HepG2 (cell line): ENCODE measurements at regions not wholly inside any gene's neighbourhood (a gene's known extent, or its start where the extent isn't known, plus 50 kb on each side); places are given as distances from the start of the nearest gene placed in this dataset.

Source experiments
- CERS6 ChIP-seq: sonication (generic); formaldehyde crosslinking; IDR thresholded peaks from 2 replicates; pipeline ENCODE4 v1.5.0; 2020; ENCODE audit warnings: missing genetic modification reagents
- DMTF1 ChIP-seq: sonication (generic); formaldehyde crosslinking; IDR thresholded peaks from 2 replicates; pipeline ENCODE4 v1.4.0; 2020; ENCODE audit warnings: mild to moderate bottlenecking, missing genetic modification reagents
- EEA1 ChIP-seq: sonication (generic); formaldehyde crosslinking; IDR thresholded peaks from 2 replicates; pipeline ENCODE4 v1.5.1; 2020; ENCODE audit warnings: mild to moderate bottlenecking, missing genetic modification reagents, borderline replicate concordance
- ETS1 ChIP-seq: sonication (generic); formaldehyde crosslinking; IDR thresholded peaks from 2 replicates; pipeline ENCODE4 v1.4.0; 2020; ENCODE audit warnings: missing genetic modification reagents
- GABPB1 ChIP-seq: IDR thresholded peaks from 2 replicates; pipeline ENCODE4 v1.6.1; 2016; ENCODE audit warnings: mild to moderate bottlenecking, missing genetic modification reagents, moderate library complexity, missing compliant biosample characterization
- GFI1 ChIP-seq: sonication (generic); formaldehyde crosslinking; IDR thresholded peaks from 2 replicates; pipeline ENCODE4 v1.5.0; 2020; ENCODE audit warnings: missing genetic modification reagents, mild to moderate bottlenecking, borderline replicate concordance
- KAT2B ChIP-seq: fragments of 150-350 bp; IDR thresholded peaks from 2 replicates; pipeline ENCODE4 v1.6.1; 2014; ENCODE audit warnings: low read depth, low read length, borderline replicate concordance
- MEF2D ChIP-seq: sonication (generic); formaldehyde crosslinking; IDR thresholded peaks from 2 replicates; pipeline ENCODE4 v1.5.1; 2020; ENCODE audit warnings: mild to moderate bottlenecking, missing genetic modification reagents
- RBFOX2 ChIP-seq: fragments of 200-400 bp; formaldehyde crosslinking; IDR thresholded peaks from 2 replicates; pipeline ENCODE4 v1.6.1; 2017; ENCODE audit warnings: low read depth, mild to moderate bottlenecking, low read length
- RCOR2 ChIP-seq: IDR thresholded peaks from 2 replicates; pipeline ENCODE4 v1.6.1; 2016; ENCODE audit warnings: missing biosample characterization, missing genetic modification reagents
- RXRA ChIP-seq: sonication (generic); formaldehyde crosslinking; IDR thresholded peaks from 2 replicates; pipeline ENCODE4 v1.5.1; 2020; ENCODE audit warnings: missing genetic modification reagents
- SNAI1 ChIP-seq: sonication (generic); formaldehyde crosslinking; IDR thresholded peaks from 2 replicates; pipeline ENCODE4 v1.5.0; 2020; ENCODE audit warnings: mild to moderate bottlenecking, missing genetic modification reagents, borderline replicate concordance
- THYN1 ChIP-seq: sonication (generic); formaldehyde crosslinking; IDR thresholded peaks from 2 replicates; pipeline ENCODE4 v1.8.1; 2023; ENCODE audit warnings: low read depth, mild to moderate bottlenecking, moderate library complexity, missing genetic modification reagents, borderline replicate concordance
- ZBTB21 ChIP-seq: sonication (generic); formaldehyde crosslinking; IDR thresholded peaks from 2 replicates; pipeline ENCODE4 v1.4.0; 2020; ENCODE audit warnings: missing genetic modification reagents
- ZNF24 ChIP-seq: fragments of 450-650 bp; IDR thresholded peaks from 2 replicates; pipeline ENCODE4 v1.6.1; 2017; ENCODE audit warnings: antibody characterized with exemption, mild to moderate bottlenecking
- ZNF614 ChIP-seq: IDR thresholded peaks from 2 replicates; pipeline ENCODE4 v1.6.1; 2018; ENCODE audit warnings: missing biosample characterization, missing genetic modification reagents, inconsistent platforms, borderline replicate concordance
- ZNF713 ChIP-seq: sonication (generic); formaldehyde crosslinking; IDR thresholded peaks from 2 replicates; pipeline ENCODE4 v1.4.0; 2020; ENCODE audit warnings: mild to moderate bottlenecking, missing genetic modification reagents
- ZNF775 ChIP-seq: sonication (generic); formaldehyde crosslinking; IDR thresholded peaks from 2 replicates; pipeline ENCODE4 v1.4.0; 2020; ENCODE audit warnings: missing genetic modification reagents, mild to moderate bottlenecking, moderate library complexity, borderline replicate concordance
- TF ChIP-seq, protein P1 (sequence below): sonication (generic); formaldehyde crosslinking; IDR thresholded peaks from 2 replicates; pipeline ENCODE4 v1.5.0; 2020; ENCODE audit warnings: mild to moderate bottlenecking, low read depth, missing genetic modification reagents, borderline replicate concordance
- TF ChIP-seq, protein P2 (sequence below): sonication (generic); formaldehyde crosslinking; IDR thresholded peaks from 2 replicates; pipeline ENCODE4 v1.5.0; 2020; ENCODE audit warnings: mild to moderate bottlenecking, missing genetic modification reagents

- TF ChIP-seq ZNF614 (CRISPR knock-in tag) (peak; percentile 73; the same call in 1 of the 2 replicates), ZNF775 (CRISPR knock-in tag) (no peak; the same call in 1 of the 2 replicates), KAT2B (no peak), ETS1 (no peak), ZBTB21 (no peak), RXRA (peak; percentile 84), GABPB1 (CRISPR knock-in tag) (peak; percentile 57), THYN1 (CRISPR knock-in tag) (no peak), RBFOX2 (0 out of 2 replicates have a peak, but pooled peaks have one; percentile 39), CERS6 (CRISPR knock-in tag) (no peak), EEA1 (CRISPR knock-in tag) (no peak), SNAI1 (CRISPR knock-in tag) (no peak), GFI1 (CRISPR knock-in tag) (peak; percentile 95), MEF2D (CRISPR knock-in tag) (peak; percentile 93), ZNF24 (no peak), ZNF713 (CRISPR knock-in tag) (no peak), DMTF1 (0 out of 2 replicates have a peak, but pooled peaks have one; percentile 48), RCOR2 (CRISPR knock-in tag) (peak; percentile 84)
- TF ChIP-seq, protein P1, sequence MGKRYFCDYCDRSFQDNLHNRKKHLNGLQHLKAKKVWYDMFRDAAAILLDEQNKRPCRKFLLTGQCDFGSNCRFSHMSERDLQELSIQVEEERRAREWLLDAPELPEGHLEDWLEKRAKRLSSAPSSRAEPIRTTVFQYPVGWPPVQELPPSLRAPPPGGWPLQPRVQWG (CRISPR knock-in tag): no peak
- TF ChIP-seq, protein P2, sequence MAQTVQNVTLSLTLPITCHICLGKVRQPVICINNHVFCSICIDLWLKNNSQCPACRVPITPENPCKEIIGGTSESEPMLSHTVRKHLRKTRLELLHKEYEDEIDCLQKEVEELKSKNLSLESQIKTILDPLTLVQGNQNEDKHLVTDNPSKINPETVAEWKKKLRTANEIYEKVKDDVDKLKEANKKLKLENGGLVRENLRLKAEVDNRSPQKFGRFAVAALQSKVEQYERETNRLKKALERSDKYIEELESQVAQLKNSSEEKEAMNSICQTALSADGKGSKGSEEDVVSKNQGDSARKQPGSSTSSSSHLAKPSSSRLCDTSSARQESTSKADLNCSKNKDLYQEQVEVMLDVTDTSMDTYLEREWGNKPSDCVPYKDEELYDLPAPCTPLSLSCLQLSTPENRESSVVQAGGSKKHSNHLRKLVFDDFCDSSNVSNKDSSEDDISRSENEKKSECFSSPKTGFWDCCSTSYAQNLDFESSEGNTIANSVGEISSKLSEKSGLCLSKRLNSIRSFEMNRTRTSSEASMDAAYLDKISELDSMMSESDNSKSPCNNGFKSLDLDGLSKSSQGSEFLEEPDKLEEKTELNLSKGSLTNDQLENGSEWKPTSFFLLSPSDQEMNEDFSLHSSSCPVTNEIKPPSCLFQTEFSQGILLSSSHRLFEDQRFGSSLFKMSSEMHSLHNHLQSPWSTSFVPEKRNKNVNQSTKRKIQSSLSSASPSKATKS: no peak
These were observed 398.2 kb downstream of the SOX9 start (continued) for GRCh38 chr17:72518753-72519597.
